Motor neuron (in vitro differentiated cells): ENCODE measurements at regions not wholly inside any gene's neighbourhood (a gene's known extent, or its start where the extent isn't known, plus 50 kb on each side); places are given as distances from the start of the nearest gene placed in this dataset.

Experiments used
- ATAC-seq, 8 experiments: fragments of 200-7000 bp; cut with Tn5 transposase; replicated peaks in 6 of 8; 2 replicates each; pipeline ENCODE4 v1.8.0; 2021; ENCODE audit warnings: mild to moderate bottlenecking in 8 of 8, moderate library complexity in 8 of 8
- H3K27ac ChIP-seq, 2 donors: fragments of 250-450 bp; sonication (Bioruptor Pico); 2 replicates each; pipeline ENCODE4 v1.9.0; 2021; ENCODE audit warnings: antibody characterized with exemption in 2 of 2, mild to moderate bottlenecking in 2 of 2, moderate library complexity in 1 of 2
- H3K4me1 ChIP-seq, 2 donors: fragments of 250-450 bp; sonication (Bioruptor Pico); replicated peaks in 1 of 2; 2 replicates each; pipeline ENCODE4 v1.6.1; 2021; ENCODE audit warnings: antibody characterized with exemption in 2 of 2, mild to moderate bottlenecking in 2 of 2, moderate library complexity in 1 of 2
- H3K4me3 ChIP-seq, 5 donors: fragments of 250-450 bp; sonication (Bioruptor Pico); 2 replicates each; pipeline ENCODE4 v1.9.0; 2021; ENCODE audit warnings: antibody characterized with exemption in 5 of 5, mild to moderate bottlenecking in 5 of 5, moderate library complexity in 4 of 5
- WGBS, 10 experiments: fragments of 450-650 bp; shearing (Covaris generic); methylation state at CpG; one replicate each; pipeline ENCODE4 v1.0.0; 2022; 5-methylcytosine and 5-hydroxymethylcytosine counted together
- in situ Hi-C, 9 experiments: fragments of 400-800 bp; cut with MboI; loops; one replicate each; pipeline ENCODE4 v1.15.0; 2021; ENCODE audit warnings: low sequenced_read_pairs in 9 of 9, low pct_unique_long_range_greater_than_20kb in 2 of 9; ENCODE audit not compliant: unreplicated experiment in 9 of 9

- H3K4me3 ChIP-seq = no peak overlapping the region
- ATAC-seq = no peak
- H3K27ac ChIP-seq = no peak overlapping the region
- in situ Hi-C loops = no loop called here
- WGBS, 10 experiments = 24 to 100% (median 71%) methylated on average over 1 to 4 of the region's 4 CpGs; no CpG with 5 or more reads in 1 of the 10 experiments
- H3K4me1 ChIP-seq = no peaks in the 10 kb centered on the region
These were observed 1684.7 kb upstream of the RAG2 start for GRCh38 chr11:38282718-38283117.

- no peak for ATAC-seq
- Histone ChIP-seq H3K27ac (no peak overlapping the region), H3K4me1 (no peaks in the 10 kb centered on the region), H3K4me3 (no peak overlapping the region)
- 20 to 100% (median 100%) methylated on average over 3 to 9 of the region's 45 CpGs; no CpG with 5 or more reads in 5 of the 10 experiments for WGBS, 10 experiments
- in situ Hi-C loops = no loop called here
These were observed 1680.6 kb upstream of the RAG2 start for GRCh38 chr11:38278457-38279141.

- Histone ChIP-seq H3K27ac (no peak overlapping the region), H3K4me1 (no peaks in the 10 kb centered on the region), H3K4me3 (no peak overlapping the region)
- WGBS, 10 experiments = 0 to 100% (median 76%) methylated on average over 1 to 2 of the region's 2 CpGs
- ATAC-seq = no peak
- in situ Hi-C loops = no loop called here
These were observed 1676.0 kb upstream of the RAG2 start for GRCh38 chr11:38274031-38274430.

GRCh38 chr11:38272376-38272775 lies 1674.3 kb upstream of the RAG2 start:
- no peak for ATAC-seq
- in situ Hi-C loops = no loop called here
- Histone ChIP-seq H3K4me1 (no peaks in the 10 kb centered on the region), H3K27ac (no peak overlapping the region), H3K4me3 (no peak overlapping the region)
- WGBS, 10 experiments = 8 to 100% (median 48%) methylated on average over 1 to 4 of the region's 4 CpGs; no CpG with 5 or more reads in 1 of the 10 experiments

GRCh38 chr11:38266691-38267090 lies 1668.7 kb upstream of the RAG2 start:
- Histone ChIP-seq H3K4me3 (no peak overlapping the region), H3K4me1 (no peaks in the 10 kb centered on the region), H3K27ac (no peak overlapping the region)
- 0 to 100% (median 58%) methylated on average over 1 to 3 of the region's 3 CpGs; no CpG with 5 or more reads in 2 of the 10 experiments for WGBS, 10 experiments
- ATAC-seq = no peak
- in situ Hi-C loops = no loop called here

GRCh38 chr11:38256436-38256835 lies 1658.4 kb upstream of the RAG2 start:
- no peak overlapping the region for H3K27ac ChIP-seq
- H3K4me3 ChIP-seq = no peak overlapping the region
- ATAC-seq = no peak
- peaks cover 0 to 15% of the 10 kb centered on the region in 2 donors for H3K4me1 ChIP-seq
- in situ Hi-C loops = no loop called here

- ATAC-seq = peak in 4 of 8 experiments; percentile 63 to 91 (median 84)
- Histone ChIP-seq H3K27ac (no peak overlapping the region), H3K4me3 (no peak overlapping the region), H3K4me1 (peaks cover 0 to 15% of the 10 kb centered on the region in 2 donors)
- 0 to 66% (median 37%) methylated on average over 2 of the region's 2 CpGs; no CpG with 5 or more reads in 3 of the 10 experiments for WGBS, 10 experiments
- in situ Hi-C loops = no loop called here
These were observed 1656.9 kb upstream of the RAG2 start for GRCh38 chr11:38254913-38255312.

GRCh38 chr11:38252620-38253019 lies 1654.6 kb upstream of the RAG2 start:
- no peak overlapping the region for H3K4me3 ChIP-seq
- H3K27ac ChIP-seq = no peak overlapping the region
- ATAC-seq = no peak
- H3K4me1 ChIP-seq = peaks cover 0 to 15% of the 10 kb centered on the region in 2 donors
- in situ Hi-C loops = no loop called here

- in situ Hi-C loops = no loop called here
- ATAC-seq = no peak
- WGBS, 10 experiments = 0 to 67% (median 0%) methylated on average over 1 of the region's 1 CpG; no CpG with 5 or more reads in 5 of the 10 experiments
- no peak overlapping the region for H3K4me3 ChIP-seq
- H3K27ac ChIP-seq = no peak overlapping the region
- no peaks in the 10 kb centered on the region for H3K4me1 ChIP-seq
These were observed 1648.4 kb upstream of the RAG2 start for GRCh38 chr11:38246451-38246850.

- H3K4me1 ChIP-seq = no peaks in the 10 kb centered on the region
- no peak overlapping the region for H3K27ac ChIP-seq
- no peak overlapping the region for H3K4me3 ChIP-seq
- no peak for ATAC-seq
- WGBS, 10 experiments = 0 to 100% (median 84%) methylated on average over 1 to 3 of the region's 3 CpGs
- in situ Hi-C loops = no loop called here
These were observed 1628.6 kb upstream of the RAG2 start for GRCh38 chr11:38226684-38227083.

GRCh38 chr11:38221295-38221694 lies 1623.3 kb upstream of the RAG2 start:
- Histone ChIP-seq H3K4me3 (no peak overlapping the region), H3K27ac (no peak overlapping the region), H3K4me1 (no peaks in the 10 kb centered on the region)
- WGBS, 10 experiments = 0 to 100% (median 40%) methylated on average over 1 to 2 of the region's 2 CpGs; no CpG with 5 or more reads in 2 of the 10 experiments
- in situ Hi-C loops = no loop called here
- ATAC-seq = no peak

- 0 to 94% (median 12%) methylated on average over 1 to 2 of the region's 2 CpGs; no CpG with 5 or more reads in 2 of the 10 experiments for WGBS, 10 experiments
- Histone ChIP-seq H3K4me3 (no peak overlapping the region), H3K4me1 (no peaks in the 10 kb centered on the region), H3K27ac (no peak overlapping the region)
- in situ Hi-C loops = no loop called here
- ATAC-seq = no peak
These were observed 1621.6 kb upstream of the RAG2 start for GRCh38 chr11:38219636-38220035.

- in situ Hi-C loops = no loop called here
- ATAC-seq = no peak
- no peak overlapping the region for H3K4me3 ChIP-seq
These were observed 1610.9 kb upstream of the RAG2 start for GRCh38 chr11:38208951-38209350.

GRCh38 chr11:38206663-38207062 lies 1608.6 kb upstream of the RAG2 start:
- in situ Hi-C loops = no loop called here
- WGBS, 10 experiments = 0 to 100% (median 39%) methylated on average over 1 to 2 of the region's 2 CpGs
- Histone ChIP-seq H3K27ac (no peak overlapping the region), H3K4me3 (no peak overlapping the region), H3K4me1 (no peaks in the 10 kb centered on the region)
- no peak for ATAC-seq

More at GRCh38 chr11:38208951-38209350, 1610.9 kb upstream of the RAG2 start:
- Histone ChIP-seq H3K27ac (no peak overlapping the region), H3K4me1 (no peaks in the 10 kb centered on the region)
- 0 to 100% (median 14%) methylated on average over 1 to 2 of the region's 2 CpGs; no CpG with 5 or more reads in 1 of the 10 experiments for WGBS, 10 experiments
